OCI-LY3 (cell line): ENCODE measurements at regions not wholly inside any gene's neighbourhood (a gene's known extent, or its start where the extent isn't known, plus 50 kb on each side); places are given as distances from the start of the nearest gene placed in this dataset.

ENCODE experiments used
- EZH2phosphoT487 ChIP-seq: fragments of 200-600 bp; shearing (Covaris generic); IDR thresholded peaks from 2 replicates; pipeline ENCODE4 v1.6.1; 2018; ENCODE audit warnings: antibody characterized with exemption, mixed run types, low read depth
- TF ChIP-seq, protein P1 (sequence below): fragments of 200-600, 300-600 bp; sonication (generic); IDR thresholded peaks from 2 replicates; pipeline ENCODE4 v1.5.1; 2014; ENCODE audit warnings: antibody characterized with exemption, low read length, low read depth

DNA sequence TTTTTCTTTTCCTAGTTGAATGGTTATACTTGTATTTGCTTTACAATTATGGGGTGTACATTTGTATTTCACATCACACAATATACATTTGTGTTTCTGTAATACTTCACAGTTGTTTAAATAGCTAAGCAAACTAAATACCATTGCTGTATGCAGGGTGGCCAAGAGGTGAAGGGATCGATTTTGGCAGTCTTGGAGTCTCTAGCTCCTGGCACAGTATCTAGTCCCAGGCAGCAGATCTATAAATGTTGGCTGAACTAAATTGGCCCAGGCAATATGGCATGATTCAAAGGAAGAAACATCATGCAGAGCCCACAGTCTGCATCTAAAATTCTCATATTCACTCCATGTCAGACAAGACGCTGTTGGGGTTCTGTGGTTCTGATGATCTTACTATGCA lies 110.1 kb upstream of the GPBP1 start:
- TF ChIP-seq, protein P1, sequence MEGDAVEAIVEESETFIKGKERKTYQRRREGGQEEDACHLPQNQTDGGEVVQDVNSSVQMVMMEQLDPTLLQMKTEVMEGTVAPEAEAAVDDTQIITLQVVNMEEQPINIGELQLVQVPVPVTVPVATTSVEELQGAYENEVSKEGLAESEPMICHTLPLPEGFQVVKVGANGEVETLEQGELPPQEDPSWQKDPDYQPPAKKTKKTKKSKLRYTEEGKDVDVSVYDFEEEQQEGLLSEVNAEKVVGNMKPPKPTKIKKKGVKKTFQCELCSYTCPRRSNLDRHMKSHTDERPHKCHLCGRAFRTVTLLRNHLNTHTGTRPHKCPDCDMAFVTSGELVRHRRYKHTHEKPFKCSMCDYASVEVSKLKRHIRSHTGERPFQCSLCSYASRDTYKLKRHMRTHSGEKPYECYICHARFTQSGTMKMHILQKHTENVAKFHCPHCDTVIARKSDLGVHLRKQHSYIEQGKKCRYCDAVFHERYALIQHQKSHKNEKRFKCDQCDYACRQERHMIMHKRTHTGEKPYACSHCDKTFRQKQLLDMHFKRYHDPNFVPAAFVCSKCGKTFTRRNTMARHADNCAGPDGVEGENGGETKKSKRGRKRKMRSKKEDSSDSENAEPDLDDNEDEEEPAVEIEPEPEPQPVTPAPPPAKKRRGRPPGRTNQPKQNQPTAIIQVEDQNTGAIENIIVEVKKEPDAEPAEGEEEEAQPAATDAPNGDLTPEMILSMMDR, result no peak
- no peak for TF ChIP-seq EZH2phosphoT487
